SHP77 treated with DMSO at 0.1 percent for 48 hours (cell line): ENCODE measurements at regions not wholly inside any gene's neighbourhood (a gene's known extent, or its start where the extent isn't known, plus 50 kb on each side); places are given as distances from the start of the nearest gene placed in this dataset.
"Not testable (repeated sequence)": the region's sequence is repeated elsewhere in the genome, so short reads cannot be mapped to it uniquely, and the experiment has no call there.

ENCODE experiments used
- DNase-seq: peaks from one replicate; lab custom pipeline; 2025; lab: John Stamatoyannopoulos, UW

GRCh38 chr21:24514081-24514733 lies 1093.1 kb downstream of the MRPL39 start:
- no peak for DNase-seq

GRCh38 chr21:24509131-24509530 lies 1098.2 kb downstream of the MRPL39 start:
- DNase-seq: no peak

- no peak for DNase-seq
Observed at GRCh38 chr21:24486973-24487372, 1120.3 kb downstream of the MRPL39 start.

GRCh38 chr21:24483361-24483760 lies 1123.9 kb downstream of the MRPL39 start:
- not testable (repeated sequence) for DNase-seq

- DNase-seq: no peak
Observed at GRCh38 chr21:24470852-24471251, 1136.4 kb downstream of the MRPL39 start.

- no peak for DNase-seq
Observed at GRCh38 chr21:24456358-24456757, 1150.9 kb downstream of the MRPL39 start.

- DNase-seq: no peak
Observed at GRCh38 chr21:24450119-24450518, 1157.2 kb downstream of the MRPL39 start.

GRCh38 chr21:24445517-24445916 lies 1161.8 kb downstream of the MRPL39 start:
- DNase-seq: no peak

GRCh38 chr21:24444736-24445135 lies 1162.5 kb downstream of the MRPL39 start:
- no peak for DNase-seq

- no peak for DNase-seq
Observed at GRCh38 chr21:24436236-24436635, 1171.0 kb downstream of the MRPL39 start.

- no peak for DNase-seq
Observed at GRCh38 chr21:24428591-24429199, 1178.6 kb downstream of the MRPL39 start.

- no peak for DNase-seq
Observed at GRCh38 chr21:24424776-24425175, 1182.5 kb downstream of the MRPL39 start.

- no peak for DNase-seq
Observed at GRCh38 chr21:24423546-24423945, 1183.7 kb downstream of the MRPL39 start.

GRCh38 chr21:24420689-24421088 lies 1186.6 kb downstream of the MRPL39 start:
- no peak for DNase-seq

GRCh38 chr21:24419641-24420040 lies 1187.6 kb downstream of the MRPL39 start:
- DNase-seq: not testable (repeated sequence)

- DNase-seq: no peak
Observed at GRCh38 chr21:24418671-24419070, 1188.6 kb downstream of the MRPL39 start.

GRCh38 chr21:24411429-24411828 lies 1195.9 kb downstream of the MRPL39 start:
- no peak for DNase-seq

- DNase-seq: no peak
Observed at GRCh38 chr21:24403221-24403620, 1204.1 kb downstream of the MRPL39 start.

- no peak for DNase-seq
Observed at GRCh38 chr21:24395320-24395923, 1211.9 kb downstream of the MRPL39 start.

- no peak for DNase-seq
Observed at GRCh38 chr21:24375201-24375600, 1232.1 kb downstream of the MRPL39 start.

- DNase-seq: no peak
Observed at GRCh38 chr21:24372506-24372905, 1234.8 kb downstream of the MRPL39 start.

GRCh38 chr21:24369746-24370145 lies 1237.5 kb downstream of the MRPL39 start:
- no peak for DNase-seq

GRCh38 chr21:24369278-24369677 lies 1238.0 kb downstream of the MRPL39 start:
- no peak for DNase-seq

GRCh38 chr21:24367936-24368335 lies 1239.3 kb downstream of the MRPL39 start:
- DNase-seq: no peak
